WERI-Rb-1 (cell line): ENCODE measurements at regions not wholly inside any gene's neighbourhood (a gene's known extent, or its start where the extent isn't known, plus 50 kb on each side); places are given as distances from the start of the nearest gene placed in this dataset.

ENCODE experiments used
- DNase-seq: peaks from one replicate; pipeline ENCODE4 v3.0.0-alpha.2; 2020
- H3K27ac ChIP-seq: fragments of 250-450 bp; sonication (Bioruptor Pico); 2 replicates; pipeline ENCODE4 v1.5.1; 2020; ENCODE audit warnings: mild to moderate bottlenecking, moderate library complexity
- H3K27me3 ChIP-seq: fragments of 250-450 bp; sonication (Bioruptor Pico); 2 replicates; pipeline ENCODE4 v1.5.1; 2021; ENCODE audit warnings: mild to moderate bottlenecking, low read depth, moderate library complexity; ENCODE audit not compliant: insufficient read depth, severe bottlenecking
- H3K36me3 ChIP-seq: fragments of 250-450 bp; sonication (Bioruptor Pico); 2 replicates; pipeline ENCODE4 v1.5.1; 2020; ENCODE audit warnings: mild to moderate bottlenecking, moderate library complexity
- H3K4me3 ChIP-seq: 2 replicates; pipeline ENCODE4 v1.5.1; 2011; ENCODE audit warnings: low read depth, mild to moderate bottlenecking, control low read depth, low read length
- H3K9me3 ChIP-seq: fragments of 250-450 bp; sonication (Bioruptor Pico); 2 replicates; pipeline ENCODE4 v1.5.1; 2021; ENCODE audit warnings: mild to moderate bottlenecking, moderate library complexity; ENCODE audit not compliant: severe bottlenecking
- CTCF ChIP-seq: IDR thresholded peaks from 2 replicates; pipeline ENCODE4 v1.5.1; 2011; ENCODE audit warnings: low read depth, mild to moderate bottlenecking, control low read depth, inconsistent platforms, low read length

GRCh38 chr9:21592063-21592338 is 109.9 kb upstream of the IFNE start:
- H3K4me3 ChIP-seq = no peak overlapping the region
- H3K27ac ChIP-seq = no peak overlapping the region
- no peaks in the 10 kb centered on the region for H3K9me3 ChIP-seq
- H3K27me3 ChIP-seq = peaks cover 25% of the 10 kb centered on the region
- H3K36me3 ChIP-seq = no peaks in the 10 kb centered on the region
- TF ChIP-seq CTCF = no peak
- no peak for DNase-seq

- TF ChIP-seq CTCF = no peak
- Histone ChIP-seq H3K27ac (no peak overlapping the region), H3K36me3 (no peaks in the 10 kb centered on the region), H3K4me3 (no peak overlapping the region), H3K27me3 (peaks cover 26% of the 10 kb centered on the region), H3K9me3 (no peaks in the 10 kb centered on the region)
- DNase-seq = no peak
These were observed 115.2 kb upstream of the IFNE start for GRCh38 chr9:21597284-21597683.

GRCh38 chr9:21598749-21599148 is 116.6 kb upstream of the IFNE start:
- no peak for DNase-seq
- Histone ChIP-seq H3K27ac (no peak overlapping the region), H3K4me3 (no peak overlapping the region), H3K27me3 (peaks cover 18% of the 10 kb centered on the region), H3K36me3 (no peaks in the 10 kb centered on the region), H3K9me3 (no peaks in the 10 kb centered on the region)
- no peak for TF ChIP-seq CTCF

- Histone ChIP-seq H3K27me3 (peaks cover 43% of the 10 kb centered on the region), H3K9me3 (no peaks in the 10 kb centered on the region), H3K27ac (no peak overlapping the region), H3K36me3 (no peaks in the 10 kb centered on the region), H3K4me3 (no peak overlapping the region)
- no peak for TF ChIP-seq CTCF
- DNase-seq = no peak
These were observed 123.4 kb upstream of the IFNE start for GRCh38 chr9:21605489-21605931.

GRCh38 chr9:21607576-21607975 is 125.5 kb upstream of the IFNE start:
- DNase-seq = no peak
- no peaks in the 10 kb centered on the region for H3K36me3 ChIP-seq
- H3K4me3 ChIP-seq = no peak overlapping the region
- no peak for TF ChIP-seq CTCF
- H3K27me3 ChIP-seq = peaks cover 42% of the 10 kb centered on the region
- no peaks in the 10 kb centered on the region for H3K9me3 ChIP-seq
- no peak overlapping the region for H3K27ac ChIP-seq

- Histone ChIP-seq H3K36me3 (no peaks in the 10 kb centered on the region), H3K4me3 (no peak overlapping the region), H3K27ac (no peak overlapping the region), H3K9me3 (no peaks in the 10 kb centered on the region), H3K27me3 (peaks cover 42% of the 10 kb centered on the region)
- DNase-seq = no peak
- no peak for TF ChIP-seq CTCF
These were observed 126.1 kb upstream of the IFNE start for GRCh38 chr9:21608200-21608599.
